Stomach (tissue), 8 donors: ENCODE measurements at regions not wholly inside any gene's neighbourhood (a gene's known extent, or its start where the extent isn't known, plus 50 kb on each side); places are given as distances from the start of the nearest gene placed in this dataset.

Experiments used
- DNase-seq, 2 donors: peaks; one replicate each; pipeline versions ENCODE4 v3.0.0 to v3.0.0-alpha.2; 2013 to 2019
- H3K27ac ChIP-seq, 5 donors: fragments of 200-600 bp in 4 of 5; sonication (generic) in 4 of 5; one replicate each; pipeline ENCODE4 v1.5.1; 2013 to 2019; ENCODE audit warnings: mild to moderate bottlenecking in 1 of 5, moderate library complexity in 1 of 5
- H3K27me3 ChIP-seq, 3 donors: fragments of 200-600 bp; sonication (generic); one replicate each; pipeline ENCODE4 v1.5.1; 2017 to 2019; ENCODE audit warnings: mixed run types in 1 of 3
- H3K36me3 ChIP-seq, 4 donors: fragments of 200-600 bp; sonication (generic); 1 replicate in 3 of 4; 2 replicates in 1 of 4; pipeline ENCODE4 v1.5.1; 2016 to 2019
- H3K4me1 ChIP-seq, 4 donors: fragments of 200-600 bp; sonication (generic); one replicate each; pipeline ENCODE4 v1.5.1; 2016 to 2019
- H3K4me3 ChIP-seq, 4 donors: fragments of 200-600 bp; sonication (generic) in 3 of 4; one replicate each; pipeline ENCODE4 v1.5.1; 2016 to 2019; ENCODE audit warnings: mild to moderate bottlenecking in 1 of 4
- H3K9me3 ChIP-seq, 4 donors: fragments of 200-600 bp; sonication (generic); one replicate each; pipeline ENCODE4 v1.5.1; 2016 to 2019
- EP300 ChIP-seq: sonication (generic); formaldehyde crosslinking; IDR thresholded peaks from one replicate; pipeline ENCODE4 v1.6.1; 2017; ENCODE audit warnings: antibody characterized with exemption
- POLR2A ChIP-seq, 4 donors: fragments of 450-650 bp; IDR thresholded peaks; one replicate each; pipeline ENCODE4 v1.6.1; 2016; ENCODE audit warnings: antibody characterized with exemption in 4 of 4, control low read depth in 2 of 4, mild to moderate bottlenecking in 1 of 4, moderate library complexity in 1 of 4
- POLR2AphosphoS5 ChIP-seq, 3 donors: sonication (generic); formaldehyde crosslinking; IDR thresholded peaks; one replicate each; pipeline ENCODE4 v1.6.1; 2016; ENCODE audit warnings: antibody characterized with exemption in 3 of 3
- WGBS, 5 donors: extraction: QIAGEN DNeasy Blood & Tissue Kit in 3 of 5; methylation state at CpG; one replicate each; pipeline versions ENCODE4 v1.1.5 to v1.1.7; 2013 to 2018; 5-methylcytosine and 5-hydroxymethylcytosine counted together
- intact Hi-C: fragments of 100-400 bp; cut with DNase I; formaldehyde crosslinking; loops from one replicate; pipeline ENCODE4 v1.15.1; 2023; ENCODE audit warnings: low total_unique reads
- TF ChIP-seq, protein P1 (sequence below), 7 experiments: fragments of 450-650 bp in 4 of 7; fragments of 200-600 bp in 3 of 7; sonication (generic) in 3 of 7; IDR thresholded peaks; one replicate each; pipeline ENCODE4 v1.5.1; 2016 to 2019; ENCODE audit warnings: antibody characterized with exemption in 7 of 7, control low read depth in 2 of 7, mild to moderate bottlenecking in 1 of 7
- donor health status: healthy with polysubstance abuse.
- donor health status: Bipolar disorder and iron deficiency.
- donor health status: healthy.

DNA sequence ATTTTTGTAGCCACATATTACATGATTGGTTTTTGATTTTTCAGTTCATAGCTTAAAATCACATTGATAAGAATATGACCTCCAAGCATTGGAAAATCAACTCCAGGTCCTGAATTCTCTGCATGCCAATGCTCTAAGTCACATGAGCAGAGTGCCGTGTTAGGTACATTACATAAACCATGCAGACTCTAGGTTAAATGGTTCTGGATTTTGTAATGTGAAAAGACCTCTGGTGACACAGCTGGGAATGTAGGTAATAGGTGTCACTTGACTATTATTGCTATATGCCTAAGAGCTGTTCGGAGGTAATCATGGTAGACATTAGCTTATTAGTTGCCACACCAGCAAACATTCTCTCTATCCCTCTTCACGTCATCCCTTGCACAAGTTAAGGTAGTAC, 231.1 kb upstream of the SALL1 start:
- TF ChIP-seq, protein P1, sequence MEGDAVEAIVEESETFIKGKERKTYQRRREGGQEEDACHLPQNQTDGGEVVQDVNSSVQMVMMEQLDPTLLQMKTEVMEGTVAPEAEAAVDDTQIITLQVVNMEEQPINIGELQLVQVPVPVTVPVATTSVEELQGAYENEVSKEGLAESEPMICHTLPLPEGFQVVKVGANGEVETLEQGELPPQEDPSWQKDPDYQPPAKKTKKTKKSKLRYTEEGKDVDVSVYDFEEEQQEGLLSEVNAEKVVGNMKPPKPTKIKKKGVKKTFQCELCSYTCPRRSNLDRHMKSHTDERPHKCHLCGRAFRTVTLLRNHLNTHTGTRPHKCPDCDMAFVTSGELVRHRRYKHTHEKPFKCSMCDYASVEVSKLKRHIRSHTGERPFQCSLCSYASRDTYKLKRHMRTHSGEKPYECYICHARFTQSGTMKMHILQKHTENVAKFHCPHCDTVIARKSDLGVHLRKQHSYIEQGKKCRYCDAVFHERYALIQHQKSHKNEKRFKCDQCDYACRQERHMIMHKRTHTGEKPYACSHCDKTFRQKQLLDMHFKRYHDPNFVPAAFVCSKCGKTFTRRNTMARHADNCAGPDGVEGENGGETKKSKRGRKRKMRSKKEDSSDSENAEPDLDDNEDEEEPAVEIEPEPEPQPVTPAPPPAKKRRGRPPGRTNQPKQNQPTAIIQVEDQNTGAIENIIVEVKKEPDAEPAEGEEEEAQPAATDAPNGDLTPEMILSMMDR (IDR thresholded peaks at IDR 0.05), result no peak
- DNase-seq, result no peak
- WGBS, 5 donors, result 45 to 68% (median 61%) methylated on average over 3 of the region's 3 CpGs
- Histone ChIP-seq H3K27me3 (no peaks in the 10 kb centered on the region), H3K4me3 (no peak overlapping the region), H3K36me3 (no peaks in the 10 kb centered on the region), H3K27ac (no peak overlapping the region), H3K4me1 (no peaks in the 10 kb centered on the region), H3K9me3 (no peaks in the 10 kb centered on the region)
- intact Hi-C loops, result no loop called here

- Histone ChIP-seq H3K4me1 (no peaks in the 10 kb centered on the region), H3K27ac (no peak overlapping the region), H3K9me3 (no peaks in the 10 kb centered on the region), H3K36me3 (no peaks in the 10 kb centered on the region), H3K4me3 (no peak overlapping the region), H3K27me3 (no peaks in the 10 kb centered on the region)
- intact Hi-C loops, result no loop called here
- TF ChIP-seq POLR2AphosphoS5 (IDR thresholded peaks at IDR 0.05) (no peak), EP300 (no peak), POLR2A (IDR thresholded peaks at IDR 0.05) (no peak)
- TF ChIP-seq, protein P1 (IDR thresholded peaks at IDR 0.05), result no peak
- no peak for DNase-seq
- 77 to 90% (median 88%) methylated on average over 3 of the region's 3 CpGs for WGBS, 5 donors
Observed at GRCh38 chr16:51376080-51376479, 225.0 kb upstream of the SALL1 start.

GRCh38 chr16:51374790-51375189, 223.7 kb upstream of the SALL1 start:
- Histone ChIP-seq H3K4me3 (no peak overlapping the region), H3K36me3 (no peaks in the 10 kb centered on the region), H3K27me3 (no peaks in the 10 kb centered on the region), H3K9me3 (no peaks in the 10 kb centered on the region), H3K27ac (no peak overlapping the region), H3K4me1 (no peaks in the 10 kb centered on the region)
- no peak for DNase-seq
- 82 to 96% (median 90%) methylated on average over 5 of the region's 5 CpGs for WGBS, 5 donors
- TF ChIP-seq EP300, result no peak
- TF ChIP-seq POLR2A (IDR thresholded peaks at IDR 0.05), result no peak
- TF ChIP-seq, protein P1 (IDR thresholded peaks at IDR 0.05), result no peak
- no peak for TF ChIP-seq POLR2AphosphoS5 (IDR thresholded peaks at IDR 0.05)
- intact Hi-C loops, result no loop called here

DNA sequence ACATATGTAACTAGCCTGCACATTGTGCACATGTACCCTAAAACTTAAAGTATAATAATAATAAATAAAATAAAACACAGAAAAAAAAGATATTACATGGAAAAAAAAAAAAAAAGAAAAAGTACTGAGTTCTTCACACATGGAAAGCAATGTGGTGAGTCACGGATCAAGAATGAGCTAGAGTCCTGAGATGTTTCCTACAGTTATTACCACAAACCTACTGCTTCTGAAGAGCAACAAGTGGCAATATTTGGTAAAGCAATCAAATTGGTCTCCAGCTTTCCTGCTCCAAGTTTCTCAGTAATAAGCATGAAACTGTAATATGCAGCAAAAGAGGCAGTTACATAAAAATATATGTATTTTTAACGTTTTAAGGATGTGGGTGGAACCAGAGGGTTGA, 223.3 kb upstream of the SALL1 start:
- no peak overlapping the region for H3K27ac ChIP-seq
- TF ChIP-seq EP300 (no peak), POLR2AphosphoS5 (IDR thresholded peaks at IDR 0.05) (no peak), POLR2A (IDR thresholded peaks at IDR 0.05) (no peak)
- TF ChIP-seq, protein P1 (IDR thresholded peaks at IDR 0.05), result no peak
- intact Hi-C loops, result no loop called here
- no peaks in the 10 kb centered on the region for H3K27me3 ChIP-seq
- no peak for DNase-seq
- H3K36me3 ChIP-seq, result no peaks in the 10 kb centered on the region
- 73 to 87% (median 85%) methylated on average over 2 of the region's 2 CpGs for WGBS, 5 donors
- no peaks in the 10 kb centered on the region for H3K9me3 ChIP-seq
- no peaks in the 10 kb centered on the region for H3K4me1 ChIP-seq
- H3K4me3 ChIP-seq, result no peak overlapping the region

DNA sequence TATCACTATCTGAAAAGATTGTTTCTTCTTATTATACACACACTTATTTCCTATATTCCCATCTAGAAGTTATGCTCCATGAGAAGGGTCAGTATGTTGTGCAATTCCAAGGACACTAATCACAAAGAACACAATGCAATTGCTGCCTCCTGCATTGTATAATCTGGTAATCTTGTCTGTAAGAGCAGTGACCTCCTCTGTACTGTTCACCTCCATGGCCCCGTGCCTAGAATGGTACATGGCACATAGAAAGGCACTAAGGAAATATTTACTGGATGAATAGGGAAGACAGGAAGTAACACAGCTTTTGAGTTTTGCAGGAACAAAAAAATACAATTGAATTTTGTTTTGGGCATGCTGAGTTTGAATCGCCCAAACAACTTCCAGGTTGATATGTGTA, 214.6 kb upstream of the SALL1 start:
- DNase-seq, result no peak
- Histone ChIP-seq H3K4me1 (no peaks in the 10 kb centered on the region), H3K27ac (no peak overlapping the region), H3K36me3 (no peaks in the 10 kb centered on the region), H3K27me3 (no peaks in the 10 kb centered on the region), H3K4me3 (no peak overlapping the region), H3K9me3 (no peaks in the 10 kb centered on the region)
- no peak for TF ChIP-seq POLR2A (IDR thresholded peaks at IDR 0.05)
- TF ChIP-seq, protein P1 (IDR thresholded peaks at IDR 0.05), result no peak
- TF ChIP-seq EP300, result no peak
- no peak for TF ChIP-seq POLR2AphosphoS5 (IDR thresholded peaks at IDR 0.05)
- intact Hi-C loops, result no loop called here
- 72 to 80% (median 75%) methylated on average over 2 of the region's 2 CpGs for WGBS, 5 donors
